A673 (cell line): ENCODE measurements at regions not wholly inside any gene's neighbourhood (a gene's known extent, or its start where the extent isn't known, plus 50 kb on each side); places are given as distances from the start of the nearest gene placed in this dataset.

Experiments
- CTCF ChIP-seq: fragments of 300-800, 200-600 bp; sonication (generic); conservative IDR thresholded peaks from 2 replicates; pipeline ENCODE4 v1.5.1; 2017; ENCODE audit warnings: low read depth, mild to moderate bottlenecking, antibody characterized with exemption, low read length, moderate library complexity, mixed read lengths
- EZH2 ChIP-seq: fragments of 200-600 bp; sonication (generic); IDR thresholded peaks from 2 replicates; pipeline ENCODE4 v1.6.1; 2017; ENCODE audit warnings: borderline replicate concordance, low read depth, mild to moderate bottlenecking, mixed read lengths, antibody characterized with exemption, low read length; ENCODE audit not compliant: poor library complexity, severe bottlenecking

- TF ChIP-seq CTCF = no peak
- TF ChIP-seq EZH2 = no peak
These were observed 170.4 kb upstream of the THSD7A start for GRCh38 chr7:12002428-12002827.
